HEK293 (cell line): ENCODE measurements at regions not wholly inside any gene's neighbourhood (a gene's known extent, or its start where the extent isn't known, plus 50 kb on each side); places are given as distances from the start of the nearest gene placed in this dataset.

Source experiments
- AEBP2 ChIP-seq: fragments of 450-650 bp; formaldehyde crosslinking; IDR thresholded peaks from 2 replicates; pipeline ENCODE4 v1.5.1; 2016; ENCODE audit warnings: missing biosample characterization, missing genetic modification characterization, borderline replicate concordance
- KLF8 ChIP-seq: fragments of 450-650 bp; formaldehyde crosslinking; IDR thresholded peaks from 2 replicates; pipeline ENCODE4 v1.5.1; 2016; ENCODE audit warnings: missing biosample characterization, missing genetic modification characterization
- MYNN ChIP-seq: fragments of 450-650 bp; formaldehyde crosslinking; IDR thresholded peaks from 2 replicates; pipeline ENCODE4 v1.5.1; 2016; ENCODE audit warnings: missing biosample characterization, missing genetic modification characterization, borderline replicate concordance
- ZBTB10 ChIP-seq: fragments of 450-650 bp; formaldehyde crosslinking; IDR thresholded peaks from 2 replicates; pipeline ENCODE4 v1.5.1; 2016; ENCODE audit warnings: missing biosample characterization, missing genetic modification characterization
- ZBTB49 ChIP-seq: fragments of 450-650 bp; formaldehyde crosslinking; IDR thresholded peaks from 2 replicates; pipeline ENCODE4 v1.5.1; 2016; ENCODE audit warnings: missing biosample characterization, missing genetic modification characterization, low read depth
- ZNF18 ChIP-seq: fragments of 450-650 bp; formaldehyde crosslinking; IDR thresholded peaks from 2 replicates; pipeline ENCODE4 v1.5.1; 2016; ENCODE audit warnings: missing biosample characterization, missing genetic modification characterization
- ZNF302 ChIP-seq: fragments of 450-650 bp; formaldehyde crosslinking; IDR thresholded peaks from 2 replicates; pipeline ENCODE4 v1.5.1; 2016; ENCODE audit warnings: missing biosample characterization, missing genetic modification characterization, low read depth
- ZNF335 ChIP-seq: fragments of 450-650 bp; formaldehyde crosslinking; conservative IDR thresholded peaks from 2 replicates; pipeline ENCODE4 v1.5.1; 2016; ENCODE audit warnings: missing biosample characterization, missing genetic modification characterization
- ZNF394 ChIP-seq: fragments of 450-650 bp; formaldehyde crosslinking; IDR thresholded peaks from 2 replicates; pipeline ENCODE4 v1.5.1; 2016; ENCODE audit warnings: missing biosample characterization, missing genetic modification characterization, mild to moderate bottlenecking, moderate library complexity, borderline replicate concordance
- ZNF596 ChIP-seq: fragments of 450-650 bp; IDR thresholded peaks from 2 replicates; pipeline ENCODE4 v1.5.0; 2018; ENCODE audit warnings: missing biosample characterization, mild to moderate bottlenecking, missing genetic modification characterization, moderate library complexity
- ZNF626 ChIP-seq: fragments of 450-650 bp; sonication (Bioruptor Pico); formaldehyde crosslinking; IDR thresholded peaks from 2 replicates; pipeline ENCODE4 v1.5.1; 2018; ENCODE audit warnings: missing biosample characterization, missing genetic modification characterization, inconsistent platforms
- ZNF707 ChIP-seq: fragments of 450-650 bp; formaldehyde crosslinking; IDR thresholded peaks from 2 replicates; pipeline ENCODE4 v1.5.1; 2016; ENCODE audit warnings: missing biosample characterization, missing genetic modification characterization
- ZNF776 ChIP-seq: fragments of 450-650 bp; formaldehyde crosslinking; IDR thresholded peaks from 2 replicates; pipeline ENCODE4 v1.5.0; 2017; ENCODE audit warnings: missing biosample characterization, missing genetic modification characterization, borderline replicate concordance
- ZSCAN16 ChIP-seq: fragments of 450-650 bp; formaldehyde crosslinking; IDR thresholded peaks from 2 replicates; pipeline ENCODE4 v1.5.1; 2016; ENCODE audit warnings: missing biosample characterization, missing genetic modification characterization
- ZSCAN30 ChIP-seq: fragments of 450-650 bp; IDR thresholded peaks from 2 replicates; pipeline ENCODE4 v1.5.1; 2018; ENCODE audit warnings: missing biosample characterization, mild to moderate bottlenecking, missing genetic modification characterization, moderate library complexity
- TF ChIP-seq, protein P1 (sequence below): fragments of 450-650 bp; formaldehyde crosslinking; IDR thresholded peaks from 2 replicates; pipeline ENCODE4; 2016; ENCODE audit warnings: missing biosample characterization, missing genetic modification characterization
- TF ChIP-seq, protein P2 (sequence below): fragments of 450-650 bp; formaldehyde crosslinking; IDR thresholded peaks from 2 replicates; pipeline ENCODE4 v1.5.1; 2017; ENCODE audit warnings: missing biosample characterization, missing genetic modification characterization
- TF ChIP-seq, protein P3 (sequence below): fragments of 450-650 bp; formaldehyde crosslinking; IDR thresholded peaks from 2 replicates; pipeline ENCODE4 v1.5.1; 2017; ENCODE audit warnings: missing biosample characterization, missing genetic modification characterization
- TF ChIP-seq, protein P4 (sequence below): IDR thresholded peaks from 2 replicates; pipeline ENCODE4 v1.6.1; 2011; ENCODE audit warnings: mild to moderate bottlenecking, low read depth, low read length, borderline replicate concordance
- TF ChIP-seq, protein P5 (sequence below): fragments of 450-650 bp; formaldehyde crosslinking; optimal IDR thresholded peaks from 2 replicates; pipeline ENCODE3; 2016; ENCODE audit warnings: missing biosample characterization, mild to moderate bottlenecking, missing genetic modification characterization
- TF ChIP-seq, protein P6 (sequence below): fragments of 450-650 bp; formaldehyde crosslinking; IDR thresholded peaks from 2 replicates; pipeline ENCODE4 v1.5.0; 2017; ENCODE audit warnings: missing biosample characterization, missing genetic modification characterization, borderline replicate concordance

DNA sequence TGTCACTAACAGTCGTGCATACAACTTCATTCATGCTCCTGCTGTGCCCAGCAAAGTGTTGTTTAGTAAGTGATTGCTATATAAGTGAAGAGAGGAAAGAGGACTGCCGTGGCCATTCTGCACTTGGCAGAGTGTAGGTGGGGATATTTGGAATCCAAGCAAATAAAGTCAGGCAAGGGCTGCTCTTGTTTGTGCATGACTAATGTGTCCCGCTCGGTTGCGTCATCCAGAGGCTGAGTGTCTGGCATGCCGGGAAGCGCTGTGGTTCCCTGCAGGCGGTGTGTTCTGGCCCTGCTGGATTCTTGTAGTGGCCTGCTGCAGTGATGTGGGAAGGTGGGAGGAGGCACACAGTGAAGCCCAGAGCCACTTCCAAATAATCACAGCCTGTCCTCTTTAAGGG is 136.9 kb upstream of the ANKH start (continued):
- TF ChIP-seq ZBTB49 (tag by site-specific recombination): no peak
- TF ChIP-seq ZSCAN30 (tag by site-specific recombination): peak; percentile 93
- peak; percentile 46; the same call in 1 of the 2 replicates for TF ChIP-seq KLF8 (tag by site-specific recombination)
- TF ChIP-seq, protein P1, sequence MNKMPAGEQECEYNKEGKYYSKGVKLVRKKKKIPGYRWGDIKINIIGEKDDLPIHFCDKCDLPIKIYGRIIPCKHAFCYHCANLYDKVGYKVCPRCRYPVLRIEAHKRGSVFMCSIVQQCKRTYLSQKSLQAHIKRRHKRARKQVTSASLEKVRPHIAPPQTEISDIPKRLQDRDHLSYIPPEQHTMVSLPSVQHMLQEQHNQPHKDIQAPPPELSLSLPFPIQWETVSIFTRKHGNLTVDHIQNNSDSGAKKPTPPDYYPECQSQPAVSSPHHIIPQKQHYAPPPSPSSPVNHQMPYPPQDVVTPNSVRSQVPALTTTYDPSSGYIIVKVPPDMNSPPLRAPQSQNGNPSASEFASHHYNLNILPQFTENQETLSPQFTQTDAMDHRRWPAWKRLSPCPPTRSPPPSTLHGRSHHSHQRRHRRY: no peak
- TF ChIP-seq, protein P2, sequence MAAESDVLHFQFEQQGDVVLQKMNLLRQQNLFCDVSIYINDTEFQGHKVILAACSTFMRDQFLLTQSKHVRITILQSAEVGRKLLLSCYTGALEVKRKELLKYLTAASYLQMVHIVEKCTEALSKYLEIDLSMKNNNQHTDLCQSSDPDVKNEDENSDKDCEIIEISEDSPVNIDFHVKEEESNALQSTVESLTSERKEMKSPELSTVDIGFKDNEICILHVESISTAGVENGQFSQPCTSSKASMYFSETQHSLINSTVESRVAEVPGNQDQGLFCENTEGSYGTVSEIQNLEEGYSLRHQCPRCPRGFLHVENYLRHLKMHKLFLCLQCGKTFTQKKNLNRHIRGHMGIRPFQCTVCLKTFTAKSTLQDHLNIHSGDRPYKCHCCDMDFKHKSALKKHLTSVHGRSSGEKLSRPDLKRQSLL: no peak
- TF ChIP-seq ZSCAN16: no peak
- no peak for TF ChIP-seq ZBTB10 (tag by site-specific recombination)
- no peak for TF ChIP-seq ZNF776 (tag by site-specific recombination)
- TF ChIP-seq, protein P3, sequence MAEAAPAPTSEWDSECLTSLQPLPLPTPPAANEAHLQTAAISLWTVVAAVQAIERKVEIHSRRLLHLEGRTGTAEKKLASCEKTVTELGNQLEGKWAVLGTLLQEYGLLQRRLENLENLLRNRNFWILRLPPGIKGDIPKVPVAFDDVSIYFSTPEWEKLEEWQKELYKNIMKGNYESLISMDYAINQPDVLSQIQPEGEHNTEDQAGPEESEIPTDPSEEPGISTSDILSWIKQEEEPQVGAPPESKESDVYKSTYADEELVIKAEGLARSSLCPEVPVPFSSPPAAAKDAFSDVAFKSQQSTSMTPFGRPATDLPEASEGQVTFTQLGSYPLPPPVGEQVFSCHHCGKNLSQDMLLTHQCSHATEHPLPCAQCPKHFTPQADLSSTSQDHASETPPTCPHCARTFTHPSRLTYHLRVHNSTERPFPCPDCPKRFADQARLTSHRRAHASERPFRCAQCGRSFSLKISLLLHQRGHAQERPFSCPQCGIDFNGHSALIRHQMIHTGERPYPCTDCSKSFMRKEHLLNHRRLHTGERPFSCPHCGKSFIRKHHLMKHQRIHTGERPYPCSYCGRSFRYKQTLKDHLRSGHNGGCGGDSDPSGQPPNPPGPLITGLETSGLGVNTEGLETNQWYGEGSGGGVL: peak; percentile 38; the same call in 1 of the 2 replicates
- TF ChIP-seq ZNF302 (tag by site-specific recombination): no peak; the same call in 1 of the 2 replicates
- peak; percentile 34; the same call in 1 of the 2 replicates for TF ChIP-seq ZNF394 (tag by site-specific recombination)
- no peak for TF ChIP-seq ZNF707 (tag by site-specific recombination)
- TF ChIP-seq ZNF596 (tag by site-specific recombination): no peak
- TF ChIP-seq ZNF335 (tag by site-specific recombination): peak; percentile 74
- TF ChIP-seq, protein P4, sequence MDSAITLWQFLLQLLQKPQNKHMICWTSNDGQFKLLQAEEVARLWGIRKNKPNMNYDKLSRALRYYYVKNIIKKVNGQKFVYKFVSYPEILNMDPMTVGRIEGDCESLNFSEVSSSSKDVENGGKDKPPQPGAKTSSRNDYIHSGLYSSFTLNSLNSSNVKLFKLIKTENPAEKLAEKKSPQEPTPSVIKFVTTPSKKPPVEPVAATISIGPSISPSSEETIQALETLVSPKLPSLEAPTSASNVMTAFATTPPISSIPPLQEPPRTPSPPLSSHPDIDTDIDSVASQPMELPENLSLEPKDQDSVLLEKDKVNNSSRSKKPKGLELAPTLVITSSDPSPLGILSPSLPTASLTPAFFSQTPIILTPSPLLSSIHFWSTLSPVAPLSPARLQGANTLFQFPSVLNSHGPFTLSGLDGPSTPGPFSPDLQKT: no peak
- TF ChIP-seq, protein P5, sequence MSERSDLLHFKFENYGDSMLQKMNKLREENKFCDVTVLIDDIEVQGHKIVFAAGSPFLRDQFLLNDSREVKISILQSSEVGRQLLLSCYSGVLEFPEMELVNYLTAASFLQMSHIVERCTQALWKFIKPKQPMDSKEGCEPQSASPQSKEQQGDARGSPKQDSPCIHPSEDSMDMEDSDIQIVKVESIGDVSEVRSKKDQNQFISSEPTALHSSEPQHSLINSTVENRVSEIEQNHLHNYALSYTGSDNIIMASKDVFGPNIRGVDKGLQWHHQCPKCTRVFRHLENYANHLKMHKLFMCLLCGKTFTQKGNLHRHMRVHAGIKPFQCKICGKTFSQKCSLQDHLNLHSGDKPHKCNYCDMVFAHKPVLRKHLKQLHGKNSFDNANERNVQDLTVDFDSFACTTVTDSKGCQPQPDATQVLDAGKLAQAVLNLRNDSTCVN: no peak
- TF ChIP-seq MYNN (tag by site-specific recombination): no peak
- TF ChIP-seq AEBP2 (tag by site-specific recombination): no peak
- TF ChIP-seq, protein P6, sequence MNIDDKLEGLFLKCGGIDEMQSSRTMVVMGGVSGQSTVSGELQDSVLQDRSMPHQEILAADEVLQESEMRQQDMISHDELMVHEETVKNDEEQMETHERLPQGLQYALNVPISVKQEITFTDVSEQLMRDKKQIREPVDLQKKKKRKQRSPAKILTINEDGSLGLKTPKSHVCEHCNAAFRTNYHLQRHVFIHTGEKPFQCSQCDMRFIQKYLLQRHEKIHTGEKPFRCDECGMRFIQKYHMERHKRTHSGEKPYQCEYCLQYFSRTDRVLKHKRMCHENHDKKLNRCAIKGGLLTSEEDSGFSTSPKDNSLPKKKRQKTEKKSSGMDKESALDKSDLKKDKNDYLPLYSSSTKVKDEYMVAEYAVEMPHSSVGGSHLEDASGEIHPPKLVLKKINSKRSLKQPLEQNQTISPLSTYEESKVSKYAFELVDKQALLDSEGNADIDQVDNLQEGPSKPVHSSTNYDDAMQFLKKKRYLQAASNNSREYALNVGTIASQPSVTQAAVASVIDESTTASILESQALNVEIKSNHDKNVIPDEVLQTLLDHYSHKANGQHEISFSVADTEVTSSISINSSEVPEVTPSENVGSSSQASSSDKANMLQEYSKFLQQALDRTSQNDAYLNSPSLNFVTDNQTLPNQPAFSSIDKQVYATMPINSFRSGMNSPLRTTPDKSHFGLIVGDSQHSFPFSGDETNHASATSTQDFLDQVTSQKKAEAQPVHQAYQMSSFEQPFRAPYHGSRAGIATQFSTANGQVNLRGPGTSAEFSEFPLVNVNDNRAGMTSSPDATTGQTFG: no peak
- no peak for TF ChIP-seq ZNF626 (tag by site-specific recombination)
- TF ChIP-seq ZNF18: peak; percentile 98
